ENCODE measurements at regions not wholly inside any gene's neighbourhood (a gene's known extent, or its start where the extent isn't known, plus 50 kb on each side); places are given as distances from the start of the nearest gene placed in this dataset.

DNA sequence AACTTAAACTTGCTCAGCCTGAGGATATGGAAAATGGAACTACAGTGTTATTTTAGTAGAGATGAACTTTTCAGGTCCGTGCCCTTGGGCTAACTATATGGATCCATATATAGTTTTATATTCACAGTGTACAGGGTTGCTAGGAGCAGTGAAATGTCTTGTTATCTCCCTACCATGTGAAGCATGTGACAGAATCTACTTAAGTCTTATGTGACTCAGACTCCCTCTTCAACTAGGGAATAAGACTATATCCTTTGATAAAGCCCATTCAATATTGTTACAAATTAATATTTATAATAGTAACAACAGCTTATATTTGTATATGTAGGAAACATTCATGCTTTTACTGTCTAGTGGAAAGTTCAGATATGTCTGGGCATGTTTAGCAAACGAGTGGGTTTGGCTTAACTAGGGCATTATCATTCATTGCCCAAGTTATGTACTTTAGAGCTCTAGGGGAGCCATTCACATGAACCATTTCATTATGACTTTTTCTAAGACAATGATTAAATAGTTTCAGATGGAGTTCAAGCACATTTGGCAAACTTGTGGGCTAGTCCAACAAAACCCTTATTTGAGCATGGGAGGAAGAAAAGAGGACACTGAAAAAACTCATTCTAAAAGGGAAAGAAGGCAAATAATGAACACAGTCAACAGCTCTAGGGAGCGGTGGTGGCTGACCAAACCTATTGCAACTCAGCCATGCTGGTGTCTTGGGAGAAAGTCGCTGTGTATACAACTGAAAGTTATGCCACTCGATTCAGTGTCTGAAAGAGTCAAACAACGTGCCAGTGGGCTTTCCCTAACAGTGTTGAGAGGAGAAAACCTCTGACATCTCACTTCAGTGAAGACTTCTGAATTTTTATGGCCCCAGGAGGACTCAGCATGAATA is 305.9 kb upstream of the G2E3 start:
- TF ChIP-seq, protein P1, sequence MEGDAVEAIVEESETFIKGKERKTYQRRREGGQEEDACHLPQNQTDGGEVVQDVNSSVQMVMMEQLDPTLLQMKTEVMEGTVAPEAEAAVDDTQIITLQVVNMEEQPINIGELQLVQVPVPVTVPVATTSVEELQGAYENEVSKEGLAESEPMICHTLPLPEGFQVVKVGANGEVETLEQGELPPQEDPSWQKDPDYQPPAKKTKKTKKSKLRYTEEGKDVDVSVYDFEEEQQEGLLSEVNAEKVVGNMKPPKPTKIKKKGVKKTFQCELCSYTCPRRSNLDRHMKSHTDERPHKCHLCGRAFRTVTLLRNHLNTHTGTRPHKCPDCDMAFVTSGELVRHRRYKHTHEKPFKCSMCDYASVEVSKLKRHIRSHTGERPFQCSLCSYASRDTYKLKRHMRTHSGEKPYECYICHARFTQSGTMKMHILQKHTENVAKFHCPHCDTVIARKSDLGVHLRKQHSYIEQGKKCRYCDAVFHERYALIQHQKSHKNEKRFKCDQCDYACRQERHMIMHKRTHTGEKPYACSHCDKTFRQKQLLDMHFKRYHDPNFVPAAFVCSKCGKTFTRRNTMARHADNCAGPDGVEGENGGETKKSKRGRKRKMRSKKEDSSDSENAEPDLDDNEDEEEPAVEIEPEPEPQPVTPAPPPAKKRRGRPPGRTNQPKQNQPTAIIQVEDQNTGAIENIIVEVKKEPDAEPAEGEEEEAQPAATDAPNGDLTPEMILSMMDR (IDR thresholded peaks at IDR 0.05), result no peak
- TF ChIP-seq POLR2A (IDR thresholded peaks at IDR 0.05), result no peak
